GM12873 (cell line): ENCODE measurements at regions not wholly inside any gene's neighbourhood (a gene's known extent, or its start where the extent isn't known, plus 50 kb on each side); places are given as distances from the start of the nearest gene placed in this dataset.
A peak's percentile ranks its signal among the peaks of the same experiment; 100 is the strongest.

ENCODE experiments used
- TF ChIP-seq, protein P1 (sequence below): IDR thresholded peaks from 2 replicates; pipeline ENCODE4 v1.5.1; 2012; ENCODE audit warnings: low read depth, mild to moderate bottlenecking, moderate library complexity, low read length, control low read depth; ENCODE audit not compliant: insufficient read depth; ENCODE audit errors: missing control alignments

DNA sequence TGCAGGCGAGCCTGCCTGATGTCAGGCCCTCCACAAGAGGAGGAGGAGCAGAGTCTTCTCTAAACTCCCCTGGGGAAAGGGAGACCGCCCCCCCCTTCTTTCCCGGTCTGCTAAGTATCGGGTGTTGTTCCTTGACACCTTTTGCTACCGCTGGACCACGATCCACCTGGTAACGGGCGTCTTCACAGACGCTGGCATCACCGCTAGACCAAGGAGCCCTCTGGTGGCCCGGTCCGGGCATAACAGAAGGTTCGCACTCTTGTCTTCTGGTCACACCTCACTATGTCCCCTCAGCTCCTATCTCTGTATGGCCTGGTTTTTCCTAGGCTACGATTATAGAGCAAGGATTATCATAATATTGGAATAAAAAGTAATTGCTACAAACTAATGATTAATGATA is 86.0 kb upstream of the TNK2 start:
- TF ChIP-seq, protein P1, sequence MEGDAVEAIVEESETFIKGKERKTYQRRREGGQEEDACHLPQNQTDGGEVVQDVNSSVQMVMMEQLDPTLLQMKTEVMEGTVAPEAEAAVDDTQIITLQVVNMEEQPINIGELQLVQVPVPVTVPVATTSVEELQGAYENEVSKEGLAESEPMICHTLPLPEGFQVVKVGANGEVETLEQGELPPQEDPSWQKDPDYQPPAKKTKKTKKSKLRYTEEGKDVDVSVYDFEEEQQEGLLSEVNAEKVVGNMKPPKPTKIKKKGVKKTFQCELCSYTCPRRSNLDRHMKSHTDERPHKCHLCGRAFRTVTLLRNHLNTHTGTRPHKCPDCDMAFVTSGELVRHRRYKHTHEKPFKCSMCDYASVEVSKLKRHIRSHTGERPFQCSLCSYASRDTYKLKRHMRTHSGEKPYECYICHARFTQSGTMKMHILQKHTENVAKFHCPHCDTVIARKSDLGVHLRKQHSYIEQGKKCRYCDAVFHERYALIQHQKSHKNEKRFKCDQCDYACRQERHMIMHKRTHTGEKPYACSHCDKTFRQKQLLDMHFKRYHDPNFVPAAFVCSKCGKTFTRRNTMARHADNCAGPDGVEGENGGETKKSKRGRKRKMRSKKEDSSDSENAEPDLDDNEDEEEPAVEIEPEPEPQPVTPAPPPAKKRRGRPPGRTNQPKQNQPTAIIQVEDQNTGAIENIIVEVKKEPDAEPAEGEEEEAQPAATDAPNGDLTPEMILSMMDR: peak; percentile 49
